ENCODE measurements at regions not wholly inside any gene's neighbourhood (a gene's known extent, or its start where the extent isn't known, plus 50 kb on each side); places are given as distances from the start of the nearest gene placed in this dataset.

DNA sequence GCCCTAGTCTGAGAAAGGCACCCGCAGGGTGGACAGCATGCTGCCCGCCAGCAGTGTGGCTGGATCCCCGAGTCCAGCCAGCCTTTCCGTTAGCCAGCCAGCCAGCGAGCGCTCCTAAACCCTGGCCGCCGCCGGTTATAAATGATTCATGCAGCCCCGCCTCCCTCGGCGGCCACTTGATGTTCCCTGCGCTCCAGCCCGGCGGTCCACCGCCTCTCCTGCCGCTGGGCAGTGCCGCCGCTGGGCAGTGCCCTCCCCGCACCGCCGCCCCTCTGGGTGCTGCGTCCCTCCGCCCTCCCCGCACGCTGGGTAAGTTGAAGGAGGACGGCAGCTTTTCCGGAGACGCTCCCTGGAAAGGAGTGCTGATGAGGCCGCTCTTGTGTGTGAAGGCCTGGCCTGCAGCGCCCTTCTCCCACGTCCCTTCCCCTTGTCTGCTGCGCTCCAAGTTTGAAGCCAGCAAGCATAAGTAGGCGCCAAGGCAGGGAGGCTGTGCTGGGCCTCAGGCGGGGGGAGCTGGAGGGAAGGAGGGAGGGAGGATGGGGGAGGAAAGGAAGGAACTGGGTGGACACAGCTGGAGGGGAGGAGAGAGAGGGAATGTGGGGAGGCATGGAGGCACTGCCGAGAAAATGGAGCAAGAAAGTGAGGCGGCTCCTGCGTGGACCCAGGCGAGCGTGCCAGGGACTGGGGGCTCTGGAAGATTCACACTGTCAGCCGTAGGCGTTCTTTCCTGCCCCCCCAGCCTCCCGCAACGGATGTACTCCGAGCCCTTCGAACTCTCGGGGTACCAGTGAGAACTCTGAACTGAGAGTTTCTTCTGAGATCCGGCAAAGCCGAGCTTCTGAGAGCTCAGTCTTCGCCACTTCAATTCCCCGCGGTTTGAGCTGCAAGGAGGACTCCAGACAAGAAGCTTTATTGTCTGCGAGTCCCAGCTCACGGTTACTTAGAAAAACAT lies 131.9 kb downstream of the GLI2 start:
- DNase-seq = peak; percentile 45

DNA sequence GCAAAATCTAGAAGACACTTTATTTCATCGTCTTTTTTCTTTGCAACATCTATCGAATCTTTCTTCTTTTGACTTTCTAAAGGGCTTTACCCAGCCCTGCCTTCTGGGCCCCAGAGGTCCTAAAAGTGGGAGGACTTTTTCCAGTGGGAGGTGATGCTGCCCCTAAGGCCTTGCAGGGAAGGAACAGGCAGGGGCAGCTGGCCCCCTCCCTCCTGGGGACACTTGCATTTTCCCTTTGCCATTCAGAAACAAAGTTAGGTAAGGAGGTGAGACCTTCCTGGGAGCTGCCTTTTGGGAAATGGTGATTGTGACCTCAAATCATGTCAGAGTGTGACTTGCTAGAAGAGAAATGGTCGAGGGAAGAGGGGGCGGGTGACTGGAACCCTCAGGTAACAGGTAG lies 132.7 kb downstream of the GLI2 start:
- DNase-seq = no peak

DNA sequence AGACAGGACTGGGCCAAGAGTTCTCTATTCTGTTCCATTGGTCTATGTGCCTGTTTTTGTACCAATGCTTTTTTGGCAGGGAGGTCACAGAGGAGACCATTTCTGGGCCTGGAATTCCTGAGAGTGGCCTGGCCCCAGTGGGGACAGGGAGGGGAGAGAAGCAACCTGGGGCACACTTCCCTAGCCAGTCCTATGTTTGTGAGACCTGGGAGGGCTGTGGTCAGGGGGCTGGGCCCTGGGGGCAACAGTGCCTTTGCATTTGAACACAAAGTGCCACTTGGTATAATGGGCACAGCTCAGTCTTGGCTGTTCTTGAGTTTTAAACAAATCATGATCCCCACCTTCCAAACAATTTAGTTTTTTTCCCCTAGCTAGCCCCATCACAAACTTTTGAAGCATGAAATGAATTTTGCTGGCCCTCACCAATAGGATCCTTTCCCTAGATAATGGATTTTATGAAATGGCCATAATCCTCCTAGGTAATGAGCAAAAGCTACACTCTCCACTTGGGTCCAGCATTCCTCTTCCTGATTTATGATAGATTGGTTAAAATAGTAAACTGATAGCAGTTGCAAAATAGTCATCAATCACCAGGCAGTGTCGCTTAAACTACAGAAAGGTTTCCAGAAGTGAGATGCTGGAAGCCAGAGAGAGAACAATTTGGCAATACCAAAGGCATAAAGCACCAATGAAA lies 133.5 kb downstream of the GLI2 start:
- no peak for DNase-seq

DNA sequence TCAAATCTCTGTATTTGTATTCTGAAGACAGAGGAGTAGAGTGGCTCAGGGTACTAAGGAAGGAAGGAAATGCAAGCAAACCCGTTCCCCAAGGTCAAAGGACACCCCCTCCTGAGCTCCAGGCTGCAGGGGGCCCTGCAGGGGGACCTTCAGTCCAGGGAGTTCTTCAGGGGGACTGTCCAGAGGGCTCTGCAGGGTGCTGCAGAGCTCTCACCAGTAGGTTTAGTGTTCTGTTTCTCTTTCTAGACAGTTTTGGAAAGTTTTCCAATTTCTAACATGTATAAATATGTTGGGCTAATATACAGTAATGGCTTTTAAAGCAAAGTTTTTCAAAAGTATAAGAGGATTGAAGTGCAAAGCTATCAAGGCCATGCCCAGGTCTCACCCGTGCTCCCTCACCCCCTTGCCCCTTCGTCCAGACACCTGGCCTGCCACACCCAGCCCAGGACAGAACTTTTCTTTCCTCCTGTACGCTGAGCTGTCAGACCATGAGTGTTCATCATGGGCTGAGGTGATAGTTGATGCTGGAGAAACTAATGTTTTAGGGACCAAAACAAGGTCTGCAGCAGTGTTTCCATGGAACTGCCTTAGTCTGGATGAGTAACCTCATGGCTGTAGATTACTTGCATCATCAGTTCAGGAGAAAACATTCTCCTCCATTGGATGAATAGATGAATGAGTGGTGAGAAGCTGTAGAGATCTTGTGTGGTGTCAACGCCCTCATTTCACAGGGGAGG lies 134.2 kb downstream of the GLI2 start:
- DNase-seq = no peak

DNA sequence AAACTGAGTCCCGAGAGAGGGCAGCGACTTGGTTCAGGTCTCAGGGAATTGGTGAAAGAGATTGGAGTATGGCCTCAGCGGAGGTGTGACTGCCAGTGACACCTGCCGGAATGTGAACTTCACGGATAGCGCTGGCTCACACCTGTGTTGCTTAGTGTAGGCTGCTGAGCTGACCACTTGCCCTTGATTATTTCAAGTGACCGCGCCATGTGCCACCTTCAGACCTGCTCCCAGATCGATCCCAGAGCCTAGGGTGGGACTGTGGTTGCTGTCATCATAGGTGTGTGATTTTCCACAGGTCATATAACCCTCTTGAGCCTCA lies 134.8 kb downstream of the GLI2 start:
- DNase-seq = no peak

DNA sequence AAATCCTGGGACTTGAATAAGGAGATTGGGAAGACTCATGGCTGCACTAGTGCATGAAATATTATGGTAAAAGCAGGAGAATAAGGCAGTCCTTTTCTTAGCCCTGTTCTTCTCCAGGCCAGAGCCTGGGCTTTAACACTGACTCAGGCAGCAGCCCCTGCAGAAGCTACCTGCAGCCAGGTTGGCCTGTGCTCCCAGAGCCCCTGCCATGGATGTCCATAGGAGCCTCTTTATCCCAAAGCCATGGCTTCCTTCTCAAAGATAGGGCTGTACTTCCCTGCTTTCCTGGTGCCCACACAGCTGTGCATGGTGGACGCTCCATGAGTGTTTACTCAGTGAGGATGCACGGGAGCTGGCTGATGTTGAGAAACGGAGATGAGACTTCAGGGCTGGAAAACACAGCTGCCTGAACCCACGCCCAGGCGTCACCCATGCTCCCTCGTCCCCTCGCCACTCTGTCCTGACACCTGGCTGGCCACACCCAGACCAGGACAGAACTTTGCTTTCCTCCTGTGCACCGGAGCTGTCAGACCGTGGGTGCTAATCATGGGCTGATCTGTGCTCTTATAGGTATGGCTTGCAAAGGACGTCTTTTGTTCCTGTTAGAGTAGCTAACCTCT lies 135.5 kb downstream of the GLI2 start:
- no peak for DNase-seq

DNA sequence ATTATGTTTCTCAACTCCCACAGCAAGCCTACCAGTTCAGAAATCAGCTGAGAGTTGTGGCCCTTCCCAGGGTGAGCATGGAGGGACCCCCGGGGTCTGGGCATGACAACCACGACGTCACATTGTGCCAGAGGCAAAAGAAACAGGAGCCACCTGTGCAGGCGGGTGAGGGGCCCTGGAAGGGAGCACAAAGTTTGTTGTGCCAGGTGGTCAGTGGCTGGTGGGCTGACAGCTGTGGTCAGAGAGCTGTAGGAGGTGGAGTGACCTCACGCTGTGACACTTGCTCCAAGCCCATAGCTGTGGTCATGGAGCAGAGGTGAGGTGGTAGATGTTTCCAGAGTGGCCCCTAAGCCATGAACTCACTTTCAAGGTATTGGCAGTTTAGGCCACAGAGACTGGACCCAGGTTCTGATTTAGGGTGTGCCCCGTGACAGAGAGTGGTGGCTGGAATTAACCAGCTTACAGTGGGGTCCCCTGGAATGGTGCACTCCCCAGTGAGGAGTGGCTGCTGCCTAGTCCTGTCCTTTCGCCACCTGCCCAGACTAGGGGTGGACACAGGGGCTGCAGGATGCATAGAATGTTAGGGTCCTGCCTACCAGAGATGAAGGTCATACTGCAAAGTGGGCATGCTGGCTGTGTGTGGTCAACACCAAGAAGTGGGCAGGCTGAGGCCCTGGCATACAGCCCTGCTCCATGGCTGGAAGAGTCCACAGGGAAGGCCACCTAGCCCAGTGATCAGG lies 136.4 kb downstream of the GLI2 start:
- DNase-seq = no peak

DNA sequence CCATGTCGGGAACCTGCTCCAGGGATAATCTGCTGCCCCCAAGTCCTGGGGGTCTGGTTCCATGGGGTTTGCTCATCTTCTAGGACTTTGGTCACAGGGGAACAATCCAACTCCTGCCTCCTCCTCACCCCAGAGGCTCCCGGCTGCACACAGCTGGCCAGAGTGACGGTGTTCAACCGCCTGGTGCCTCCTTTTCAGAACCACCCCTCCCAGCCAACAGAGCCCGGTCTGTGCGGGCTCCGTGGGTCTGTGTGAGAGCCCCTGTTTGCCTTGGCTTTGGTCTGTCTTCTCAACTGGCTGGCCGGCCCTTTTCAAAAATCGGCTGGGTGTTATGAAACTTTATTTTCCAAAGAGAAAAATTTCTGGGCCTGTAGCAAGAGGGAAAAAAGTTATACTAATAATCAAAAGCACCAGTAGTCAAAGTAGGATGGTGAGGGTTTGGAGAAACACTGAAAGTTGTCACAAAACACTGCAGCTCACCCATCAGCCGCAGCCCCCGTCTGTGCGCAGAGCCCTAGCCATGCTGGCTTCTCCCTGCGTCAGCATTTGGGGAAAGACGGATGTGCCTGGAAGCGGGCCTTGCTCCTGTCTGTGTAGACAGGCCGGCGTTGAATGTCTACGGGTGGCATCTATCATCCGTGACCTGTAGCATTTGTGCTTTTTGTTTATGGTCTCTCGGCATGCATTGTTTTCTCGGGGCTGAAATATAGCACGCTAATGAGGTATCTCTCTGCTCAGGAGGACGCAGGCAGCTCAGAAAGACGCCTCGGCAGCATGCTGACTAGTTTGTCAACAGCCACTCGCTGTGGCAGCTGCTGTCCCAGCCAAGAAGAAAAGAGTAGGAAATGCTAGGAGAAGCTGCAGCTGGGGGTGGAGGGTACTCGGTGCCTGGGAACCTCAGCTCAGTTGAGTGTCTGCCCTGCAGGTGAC lies 138.6 kb downstream of the GLI2 start:
- no peak for DNase-seq

DNA sequence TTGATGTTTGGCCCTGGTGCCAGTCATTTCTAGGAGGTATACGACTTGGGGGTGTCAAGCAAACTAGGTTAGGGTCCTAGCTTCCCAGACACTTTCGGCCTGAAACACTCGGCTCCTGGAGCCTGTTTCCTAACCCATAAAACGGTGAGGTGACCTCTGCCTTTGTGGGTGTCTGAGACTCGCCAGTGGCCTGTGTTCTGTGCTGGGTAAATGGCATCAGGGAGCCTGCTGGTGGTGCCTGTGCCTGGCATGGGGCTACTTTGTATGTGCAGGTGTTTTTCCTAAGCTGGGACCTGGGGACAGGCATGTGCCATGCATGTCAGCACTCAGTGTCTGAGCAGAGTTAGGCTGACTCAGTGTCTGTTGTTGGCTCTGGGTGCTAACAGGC lies 139.2 kb downstream of the GLI2 start:
- DNase-seq = no peak

DNA sequence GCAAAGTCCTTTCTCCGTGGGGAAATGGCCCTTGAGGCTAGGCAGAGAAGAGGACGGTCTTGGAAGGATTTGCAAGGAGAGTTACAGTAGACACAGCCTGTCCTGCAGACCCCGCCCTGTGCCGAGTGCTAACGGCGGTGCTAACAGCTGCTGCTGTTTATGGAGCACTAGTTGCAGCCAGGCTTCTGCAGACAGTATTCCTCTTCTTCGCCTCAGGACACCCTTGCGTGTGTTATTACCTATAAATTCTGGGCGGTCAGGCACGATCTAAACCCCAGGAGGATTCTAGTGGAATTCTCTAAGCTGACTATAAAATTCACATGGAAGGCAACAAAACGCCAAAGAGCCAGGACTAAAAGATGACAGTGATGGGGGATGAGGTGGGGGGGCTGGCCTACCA lies 139.8 kb downstream of the GLI2 start:
- peak; percentile 79 for DNase-seq

DNA sequence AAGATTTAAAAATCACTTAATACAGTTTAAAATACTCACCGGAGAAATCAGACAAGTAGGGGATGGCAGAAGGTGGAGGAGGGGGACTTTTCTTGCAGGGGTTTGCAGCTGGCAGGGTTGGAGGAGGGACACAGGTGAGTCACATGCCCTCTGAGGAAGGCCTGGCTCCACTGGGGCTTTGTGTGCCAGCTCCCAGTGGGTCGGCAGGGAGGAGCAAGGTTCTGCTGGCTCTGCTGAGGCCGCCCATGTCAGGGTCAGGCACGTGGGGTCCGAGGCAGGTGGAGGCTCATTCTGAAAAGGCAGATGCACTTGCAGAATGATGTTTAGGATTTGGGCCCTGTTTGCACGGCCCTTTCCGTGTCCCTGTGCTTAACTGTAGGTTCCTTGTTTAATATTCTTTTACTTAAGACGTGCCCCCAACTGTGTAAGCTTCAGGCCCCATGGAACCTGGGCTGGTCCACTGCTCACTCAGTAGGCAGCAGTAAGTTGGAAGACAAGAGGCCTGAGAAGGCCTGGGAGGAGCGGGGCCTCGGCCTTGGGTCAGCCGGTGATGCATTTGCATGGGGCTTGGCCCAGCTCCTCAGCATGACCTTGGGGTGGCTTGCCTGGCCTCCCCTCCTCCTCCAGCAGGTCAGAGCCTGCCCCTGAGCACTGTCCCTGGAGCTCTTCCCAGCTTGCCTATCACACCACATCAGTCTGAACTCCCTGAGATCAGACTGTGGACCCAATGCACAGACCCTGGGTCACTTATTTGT lies 141.0 kb downstream of the GLI2 start:
- no peak for DNase-seq

DNA sequence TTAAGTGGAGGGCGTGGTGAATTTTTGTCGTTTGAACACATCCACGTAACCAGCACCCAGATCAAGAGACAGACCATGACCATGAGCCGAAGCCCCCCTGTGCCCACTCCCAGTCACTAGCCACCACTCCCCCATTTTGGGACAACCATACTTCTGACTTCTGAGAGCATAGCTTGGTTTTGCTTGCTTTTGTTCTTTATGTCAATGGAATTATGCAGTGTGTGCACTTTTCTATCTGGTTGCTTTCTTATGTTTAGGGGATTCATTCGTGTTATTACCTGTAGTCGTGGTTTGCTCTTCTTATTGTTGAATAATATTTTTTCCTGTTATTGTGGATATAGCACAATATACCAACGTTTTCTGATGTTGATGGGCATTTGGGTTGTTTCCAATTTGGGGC lies 141.7 kb downstream of the GLI2 start:
- DNase-seq = no peak

DNA sequence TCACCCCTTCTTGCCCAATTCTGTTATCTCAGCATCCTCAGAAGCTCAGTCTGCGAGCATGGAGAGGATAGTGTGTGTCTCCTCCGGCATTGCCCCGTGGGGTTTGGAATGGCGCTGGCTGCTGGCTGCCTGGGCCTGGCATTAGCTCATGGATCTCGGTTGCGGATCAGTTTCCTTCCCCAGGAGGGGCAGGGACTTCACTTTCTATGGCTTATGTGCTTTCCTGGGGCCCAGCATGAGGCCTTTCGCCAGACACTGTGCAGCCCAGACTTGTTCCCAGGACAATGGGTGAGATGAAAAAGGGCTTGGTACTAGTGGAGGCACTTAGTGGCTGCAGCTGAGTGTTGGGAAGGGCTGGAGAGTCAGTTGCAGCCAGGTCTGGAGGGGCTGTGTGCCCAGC lies 143.3 kb downstream of the GLI2 start:
- DNase-seq = no peak

DNA sequence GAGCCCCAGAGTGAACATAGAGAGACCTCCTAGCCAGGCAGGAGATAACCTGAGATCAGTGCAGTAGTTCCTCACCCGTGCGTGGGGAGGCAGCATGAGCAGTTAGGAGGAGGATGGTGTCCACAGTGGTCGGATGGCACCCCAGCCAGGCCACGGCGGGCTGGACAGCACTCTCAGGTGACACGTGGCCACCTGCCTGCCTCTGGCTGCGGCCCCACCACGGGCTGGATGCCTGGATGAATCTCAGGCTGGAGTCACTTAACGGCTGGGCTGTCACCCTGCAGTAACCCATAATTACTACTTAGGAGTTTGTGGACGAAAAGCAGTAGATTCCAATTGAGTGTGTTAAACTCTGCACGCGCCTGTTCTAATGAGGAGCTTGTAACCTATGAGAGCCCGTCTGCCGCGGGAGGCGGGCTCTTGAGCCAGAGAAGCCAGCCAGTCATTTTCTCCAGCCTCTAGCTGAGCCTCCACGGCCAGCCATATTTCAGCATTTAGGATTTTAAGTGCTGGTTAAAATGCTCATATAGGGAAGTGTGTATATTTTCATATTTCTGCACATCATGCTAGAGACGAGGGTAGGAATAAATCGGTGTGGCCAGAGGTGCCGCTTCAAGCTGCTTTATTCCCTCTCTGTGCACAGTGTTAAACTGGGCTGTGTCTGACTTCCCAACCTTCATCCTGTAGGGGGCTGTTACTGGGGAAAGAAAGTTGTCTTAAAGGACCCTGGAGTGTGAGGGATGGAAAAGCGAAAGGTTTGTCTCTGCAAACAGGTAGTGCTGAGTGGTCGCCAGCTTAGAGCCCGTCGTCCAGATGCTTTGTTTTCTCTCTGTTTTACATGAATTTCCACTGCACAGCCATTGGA lies 144.0 kb downstream of the GLI2 start:
- peak; percentile 74 for DNase-seq

DNA sequence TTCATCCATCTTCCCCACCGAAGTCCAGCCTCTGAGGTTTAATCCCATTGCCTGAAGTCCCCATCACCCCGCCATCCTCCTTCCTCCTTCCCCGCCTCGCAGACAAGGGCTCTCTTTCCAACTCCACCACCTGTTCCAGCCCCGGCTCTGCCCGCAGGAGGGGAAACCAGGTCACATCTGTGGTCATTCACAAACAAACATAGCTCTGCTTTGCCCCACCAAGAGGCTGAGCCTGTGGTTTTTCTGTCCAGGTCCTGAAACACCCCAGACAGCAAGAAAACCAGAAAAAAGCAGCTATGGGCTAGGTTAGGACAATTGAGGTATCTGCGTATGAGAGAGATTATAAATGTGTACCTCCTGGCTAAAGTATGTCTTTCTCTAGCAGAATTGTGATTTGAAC lies 144.7 kb downstream of the GLI2 start:
- DNase-seq = peak; percentile 80

DNA sequence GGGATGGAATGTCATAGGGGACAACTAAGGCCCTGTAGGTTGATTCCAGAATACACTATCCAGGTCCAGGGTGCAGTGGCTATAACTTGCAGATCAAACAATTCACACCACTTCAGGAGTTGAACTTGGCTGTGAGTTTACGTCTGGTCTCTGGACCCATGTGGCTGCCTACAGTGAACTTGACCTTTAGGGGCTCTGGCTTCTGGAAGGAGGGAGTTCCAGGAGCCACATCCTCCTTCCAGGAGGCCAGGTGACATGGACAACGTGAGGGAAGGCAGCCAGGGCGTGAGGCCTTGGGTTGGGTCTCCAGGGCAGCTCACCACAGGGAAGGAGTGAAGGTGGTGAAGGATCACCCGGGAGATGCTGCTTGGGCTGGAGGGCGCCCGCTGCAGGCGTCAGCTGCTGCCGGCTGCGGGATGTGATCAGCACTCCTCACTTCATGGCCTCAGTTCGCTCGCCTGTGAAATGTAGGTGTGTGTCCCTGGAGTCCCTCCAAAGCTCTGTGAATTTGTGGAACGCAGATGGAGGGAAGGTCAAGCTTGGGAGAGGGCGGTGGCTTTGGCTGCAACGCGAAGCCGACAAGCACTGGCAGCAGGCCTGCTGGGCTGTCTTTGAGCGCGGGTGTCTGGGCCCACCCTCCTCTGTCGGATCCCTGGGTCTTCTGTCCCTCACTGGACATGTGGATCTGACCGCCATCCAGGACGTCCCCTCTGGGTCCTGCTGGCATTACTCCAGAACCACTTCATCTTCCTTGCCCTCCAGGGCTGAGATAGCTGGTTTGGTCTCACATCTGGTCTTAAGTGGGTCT lies 146.5 kb downstream of the GLI2 start:
- DNase-seq = no peak

DNA sequence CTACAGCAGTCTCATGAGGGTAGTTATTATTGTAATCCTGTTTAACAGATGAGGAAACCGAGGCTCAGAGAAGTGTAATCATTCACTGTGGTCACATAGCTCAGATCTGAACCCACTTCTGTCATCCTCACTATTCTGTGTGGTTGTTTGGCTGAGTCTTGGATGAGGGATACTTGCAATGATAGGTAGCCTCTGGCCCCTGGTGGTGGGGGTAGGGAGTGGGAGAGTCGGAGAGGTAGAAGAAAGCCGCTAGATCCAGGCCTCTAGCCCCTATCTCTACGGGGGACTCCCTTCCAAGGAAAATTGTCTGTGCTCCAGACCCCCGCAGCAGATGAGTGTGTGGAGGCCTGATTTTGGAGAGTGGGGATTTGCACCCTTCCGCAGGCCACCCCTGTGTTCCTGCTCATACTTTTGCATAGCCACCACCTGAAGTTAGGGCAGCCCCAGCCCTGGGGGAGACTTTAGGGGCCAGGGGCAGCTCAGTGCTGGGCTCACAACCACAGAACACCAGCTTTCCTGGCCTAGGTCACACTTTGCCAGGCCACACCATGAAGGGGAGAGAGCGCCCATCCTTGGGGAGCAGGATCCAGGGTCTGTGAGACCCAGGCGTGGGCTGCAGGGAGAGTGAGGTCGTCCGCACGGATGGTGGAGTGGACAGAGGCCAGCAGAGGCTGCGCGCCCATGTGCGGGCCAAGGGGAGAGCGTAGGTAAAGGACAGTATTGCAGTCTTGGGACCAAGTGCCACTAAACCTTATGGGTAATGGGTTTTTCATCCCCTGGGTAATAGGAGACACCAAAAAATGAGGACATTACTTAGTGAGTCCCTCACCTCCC lies 148.2 kb downstream of the GLI2 start:
- peak; percentile 50 for DNase-seq
